WTC11 (cell line): ENCODE measurements at regions not wholly inside any gene's neighbourhood (a gene's known extent, or its start where the extent isn't known, plus 50 kb on each side); places are given as distances from the start of the nearest gene placed in this dataset.

Source experiments
- ATAC-seq: fragments of 200-7000 bp; cut with Tn5 transposase; 2 replicates; pipeline ENCODE4 v1.10.0; 2021; ENCODE audit warnings: mild to moderate bottlenecking, moderate library complexity
- CTCF ChIA-PET: fragments of 300-600 bp; sonication (Branson Sonifier 250); formaldehyde crosslinking; loops from one replicate; lab custom pipeline; 2021; ENCODE audit warnings: antibody characterized with exemption; lab: Charles Lee
- POLR2A ChIA-PET: fragments of 350-600 bp; sonication (Branson Sonifier 250); formaldehyde crosslinking; loops from one replicate; lab custom pipeline; 2021; ENCODE audit warnings: antibody characterized with exemption; lab: Charles Lee
- DNase-seq: peaks from one replicate; pipeline ENCODE4 v3.0.0; 2021; ENCODE audit warnings: low spot score
- H3K27ac Mint-ChIP-seq: 2 replicates; pipeline ENCODE4 v1.8.0; 2021; ENCODE audit warnings: mixed read lengths
- H3K27me3 Mint-ChIP-seq: 2 replicates; pipeline ENCODE4 v1.8.0; 2021; ENCODE audit warnings: low read depth, mild to moderate bottlenecking, moderate library complexity, mixed read lengths
- H3K36me3 Mint-ChIP-seq: 2 replicates; pipeline ENCODE4 v1.8.0; 2021; ENCODE audit warnings: mixed read lengths
- H3K4me1 Mint-ChIP-seq: 2 replicates; pipeline ENCODE4 v1.8.0; 2022; ENCODE audit warnings: mixed read lengths
- H3K4me3 Mint-ChIP-seq: 2 replicates; pipeline ENCODE4 v1.8.0; 2021; ENCODE audit warnings: mild to moderate bottlenecking, moderate library complexity, mixed read lengths
- H3K9me3 Mint-ChIP-seq: 2 replicates; pipeline ENCODE4 v1.8.0; 2021; ENCODE audit warnings: mixed read lengths
- AFF4 ChIP-seq: sonication (generic); formaldehyde crosslinking; IDR thresholded peaks from 2 replicates; pipeline ENCODE4 v1.8.1; 2023; ENCODE audit warnings: mild to moderate bottlenecking, missing genetic modification reagents, borderline replicate concordance
- CREB1 ChIP-seq: sonication (generic); formaldehyde crosslinking; IDR thresholded peaks from 2 replicates; pipeline ENCODE4 v1.8.0; 2023; ENCODE audit warnings: mild to moderate bottlenecking, missing genetic modification reagents
- CREM ChIP-seq: sonication (generic); formaldehyde crosslinking; IDR thresholded peaks from 2 replicates; pipeline ENCODE4 v1.8.1; 2022; ENCODE audit warnings: mild to moderate bottlenecking, missing genetic modification reagents, moderate library complexity
- EMX1 ChIP-seq: fragments of 250-450 bp; sonication (Bioruptor Pico); IDR thresholded peaks from 2 replicates; pipeline ENCODE4 v1.8.0; 2021; ENCODE audit warnings: mild to moderate bottlenecking
- MXD4 ChIP-seq: fragments of 250-450 bp; sonication (Bioruptor Pico); IDR thresholded peaks from 2 replicates; pipeline ENCODE4 v1.8.0; 2021; ENCODE audit warnings: mild to moderate bottlenecking, moderate library complexity, borderline replicate concordance
- NFATC4 ChIP-seq: fragments of 250-450 bp; sonication (Bioruptor Pico); IDR thresholded peaks from 2 replicates; pipeline ENCODE4 v1.9.0; 2021; ENCODE audit warnings: mild to moderate bottlenecking
- NR1H2 ChIP-seq: sonication (generic); formaldehyde crosslinking; IDR thresholded peaks from 2 replicates; pipeline ENCODE4 v1.9.0; 2021; ENCODE audit warnings: mild to moderate bottlenecking, moderate library complexity, missing genetic modification reagents
- SMAD4 ChIP-seq: sonication (generic); formaldehyde crosslinking; IDR thresholded peaks from 2 replicates; pipeline ENCODE4 v1.8.0; 2022; ENCODE audit warnings: mild to moderate bottlenecking, missing genetic modification reagents
- TEAD4 ChIP-seq: sonication (generic); formaldehyde crosslinking; IDR thresholded peaks from 2 replicates; pipeline ENCODE4 v1.8.0; 2022; ENCODE audit warnings: mild to moderate bottlenecking, missing genetic modification reagents
- USF2 ChIP-seq: sonication (generic); formaldehyde crosslinking; IDR thresholded peaks from 2 replicates; pipeline ENCODE4 v1.8.1; 2023; ENCODE audit warnings: mild to moderate bottlenecking, missing genetic modification reagents, moderate library complexity
- ZBTB43 ChIP-seq: sonication (generic); formaldehyde crosslinking; IDR thresholded peaks from 2 replicates; pipeline ENCODE4 v1.8.1; 2023; ENCODE audit warnings: mild to moderate bottlenecking, missing genetic modification reagents
- ZNF232 ChIP-seq: sonication (generic); formaldehyde crosslinking; IDR thresholded peaks from 2 replicates; pipeline ENCODE4 v1.8.0; 2022; ENCODE audit warnings: mild to moderate bottlenecking, missing genetic modification reagents
- ZNF281 ChIP-seq: sonication (generic); formaldehyde crosslinking; IDR thresholded peaks from 2 replicates; pipeline ENCODE4 v1.8.0; 2023; ENCODE audit warnings: mild to moderate bottlenecking, missing genetic modification reagents
- ZNF317 ChIP-seq: sonication (generic); formaldehyde crosslinking; IDR thresholded peaks from 2 replicates; pipeline ENCODE4 v1.8.1; 2023; ENCODE audit warnings: low read depth, mild to moderate bottlenecking, moderate library complexity, missing genetic modification reagents, borderline replicate concordance
- ZNF425 ChIP-seq: fragments of 250-450 bp; sonication (Bioruptor Pico); conservative IDR thresholded peaks from 2 replicates; pipeline ENCODE4 v1.9.0; 2021; ENCODE audit warnings: mild to moderate bottlenecking
- ZNF532 ChIP-seq: fragments of 250-450 bp; sonication (Bioruptor Pico); IDR thresholded peaks from 2 replicates; pipeline ENCODE4 v1.9.0; 2021; ENCODE audit warnings: mild to moderate bottlenecking, borderline replicate concordance
- ZNF671 ChIP-seq: fragments of 250-450 bp; sonication (Bioruptor Pico); IDR thresholded peaks from 2 replicates; pipeline ENCODE4 v1.8.0; 2021; ENCODE audit warnings: mild to moderate bottlenecking
- ZSCAN18 ChIP-seq: fragments of 250-450 bp; sonication (Bioruptor Pico); IDR thresholded peaks from 2 replicates; pipeline ENCODE4 v2.1.2; 2022; ENCODE audit warnings: mild to moderate bottlenecking, moderate library complexity

- no peak overlapping the region for H3K27ac Mint-ChIP-seq
- ChIA-PET CTCF (no interaction called here), POLR2A (no interaction called here)
- ATAC-seq (no peak), DNase-seq (no peak)
- peaks cover 25% of the 10 kb centered on the region for H3K9me3 Mint-ChIP-seq
- no peaks in the 10 kb centered on the region for H3K27me3 Mint-ChIP-seq
- TF ChIP-seq ZNF232 (CRISPR knock-in tag) (no peak), CREM (CRISPR knock-in tag) (no peak), EMX1 (CRISPR knock-in tag) (no peak), TEAD4 (CRISPR knock-in tag) (no peak), ZSCAN18 (CRISPR knock-in tag) (no peak), ZNF671 (CRISPR knock-in tag) (no peak), ZNF281 (CRISPR knock-in tag) (no peak), USF2 (CRISPR knock-in tag) (no peak), AFF4 (CRISPR knock-in tag) (no peak), MXD4 (CRISPR knock-in tag) (no peak), ZBTB43 (no peak), CREB1 (CRISPR knock-in tag) (no peak), NR1H2 (CRISPR knock-in tag) (no peak), ZNF317 (CRISPR knock-in tag) (no peak), SMAD4 (CRISPR knock-in tag) (no peak)
- no peaks in the 10 kb centered on the region; the same call in 1 of the 2 replicates for H3K36me3 Mint-ChIP-seq
- H3K4me1 Mint-ChIP-seq: peaks cover 33% of the 10 kb centered on the region
- H3K4me3 Mint-ChIP-seq: no peak overlapping the region
Observed at GRCh38 chr5:119948162-119948561, 318.8 kb downstream of the FAM170A start.

GRCh38 chr5:119949426-119949999, 320.2 kb downstream of the FAM170A start:
- DNase-seq (no peak), ATAC-seq (peak; percentile 80)
- Mint-ChIP-seq H3K27ac (no peak overlapping the region), H3K4me1 (peaks cover 33% of the 10 kb centered on the region), H3K4me3 (no peak overlapping the region), H3K27me3 (no peaks in the 10 kb centered on the region), H3K9me3 (peaks cover 37% of the 10 kb centered on the region), H3K36me3 (peaks cover 2% of the 10 kb centered on the region)
- POLR2A ChIA-PET: no interaction called here
- CTCF ChIA-PET: no interaction called here
- TF ChIP-seq ZNF532 (0 out of 2 replicates have a peak, but pooled peaks have one; percentile 28), NFATC4 (CRISPR knock-in tag) (no peak), ZNF425 (CRISPR knock-in tag) (no peak)
